Fibroblast of skin of back (primary cell): ENCODE measurements at regions not wholly inside any gene's neighbourhood (a gene's known extent, or its start where the extent isn't known, plus 50 kb on each side); places are given as distances from the start of the nearest gene placed in this dataset.

ENCODE experiments used
- DNase-seq: peaks from one replicate; pipeline ENCODE4 v3.0.0-alpha.2; 2013

GRCh38 chr22:48394787-48395186, 1432.9 kb downstream of the BRD1 start:
- DNase-seq, result no peak

- DNase-seq, result no peak
Measured at GRCh38 chr22:48393885-48394284, 1433.8 kb downstream of the BRD1 start.

GRCh38 chr22:48393041-48393370, 1434.7 kb downstream of the BRD1 start:
- DNase-seq, result no peak

GRCh38 chr22:48391820-48392219, 1435.9 kb downstream of the BRD1 start:
- no peak for DNase-seq

GRCh38 chr22:48391171-48391711, 1436.4 kb downstream of the BRD1 start:
- DNase-seq, result no peak

- DNase-seq, result no peak
Measured at GRCh38 chr22:48389916-48390315, 1437.8 kb downstream of the BRD1 start.

GRCh38 chr22:48382197-48382596, 1445.5 kb downstream of the BRD1 start:
- DNase-seq, result no peak

- DNase-seq, result no peak
Measured at GRCh38 chr22:48380016-48380665, 1447.5 kb downstream of the BRD1 start.

DNA sequence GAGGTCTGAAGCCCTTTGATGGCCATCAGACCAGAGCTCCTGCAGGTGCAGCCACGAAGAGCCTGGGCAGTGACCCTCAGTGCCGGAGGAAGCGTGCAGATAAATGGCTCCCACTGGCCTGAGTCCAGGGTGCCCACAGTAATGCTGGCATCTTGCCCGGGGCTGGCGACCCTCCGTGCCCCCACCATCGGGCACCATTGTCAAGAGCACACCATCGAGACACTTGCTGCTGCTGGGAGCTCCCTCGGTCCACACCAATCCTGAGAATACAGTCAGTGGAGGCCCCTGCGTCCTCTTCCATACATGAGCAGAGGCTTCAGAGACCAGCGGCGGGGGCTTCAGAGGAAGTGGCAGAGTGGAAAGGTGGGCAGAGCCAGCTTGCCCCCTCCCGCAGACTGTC, 1448.3 kb downstream of the BRD1 start:
- no peak for DNase-seq

DNA sequence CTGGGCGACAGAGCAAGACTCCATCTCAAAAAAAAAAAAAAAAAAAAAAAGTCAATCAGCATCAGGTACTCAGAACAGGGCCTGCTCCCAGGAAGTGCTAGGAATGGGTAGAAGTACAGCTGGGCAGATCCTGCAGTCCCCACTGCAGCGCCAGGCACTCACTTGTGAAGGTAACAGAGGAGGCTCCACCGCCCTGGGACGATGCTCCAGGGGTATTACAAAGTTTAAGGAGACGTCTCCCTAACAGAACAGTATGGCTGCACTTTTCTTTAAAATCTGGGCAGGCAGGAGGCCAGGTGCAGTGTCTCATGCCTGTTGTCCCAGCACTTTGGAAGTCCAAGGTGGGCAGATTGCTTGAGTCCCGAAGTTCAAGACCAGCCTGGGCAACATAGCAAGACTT, 1449.0 kb downstream of the BRD1 start:
- DNase-seq, result no peak

GRCh38 chr22:48376936-48377712, 1450.5 kb downstream of the BRD1 start:
- DNase-seq, result no peak

GRCh38 chr22:48376428-48376827, 1451.2 kb downstream of the BRD1 start:
- no peak for DNase-seq

DNA sequence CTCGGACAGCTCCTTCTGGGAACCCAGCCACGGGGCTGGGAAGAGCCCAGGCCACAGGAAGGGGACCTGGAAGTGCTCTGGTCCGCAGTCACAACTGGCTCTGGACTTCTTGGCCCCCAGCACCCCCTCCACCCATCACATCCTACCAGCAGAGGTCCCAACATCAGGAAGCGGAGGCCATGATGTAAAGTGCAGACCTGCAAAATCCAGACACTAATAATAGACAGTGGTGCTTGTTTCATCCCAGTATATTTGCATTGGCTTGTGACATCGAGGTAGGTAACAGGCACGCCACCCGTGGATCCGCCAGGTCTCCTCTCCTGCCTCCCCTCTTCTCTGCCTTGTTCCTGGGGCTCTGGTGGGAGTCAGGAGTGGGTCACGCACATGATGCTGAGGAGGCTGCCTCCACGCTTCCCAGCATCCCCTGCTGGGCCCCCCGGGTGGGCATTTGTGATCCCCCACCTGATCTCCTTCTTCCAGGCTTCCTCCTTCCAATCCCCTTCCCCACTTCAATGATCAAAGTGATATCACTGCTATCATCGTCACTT, 1454.0 kb downstream of the BRD1 start:
- no peak for DNase-seq

- DNase-seq, result no peak
Measured at GRCh38 chr22:48372390-48372789, 1455.3 kb downstream of the BRD1 start.

- DNase-seq, result no peak
Measured at GRCh38 chr22:48371391-48371790, 1456.3 kb downstream of the BRD1 start.

DNA sequence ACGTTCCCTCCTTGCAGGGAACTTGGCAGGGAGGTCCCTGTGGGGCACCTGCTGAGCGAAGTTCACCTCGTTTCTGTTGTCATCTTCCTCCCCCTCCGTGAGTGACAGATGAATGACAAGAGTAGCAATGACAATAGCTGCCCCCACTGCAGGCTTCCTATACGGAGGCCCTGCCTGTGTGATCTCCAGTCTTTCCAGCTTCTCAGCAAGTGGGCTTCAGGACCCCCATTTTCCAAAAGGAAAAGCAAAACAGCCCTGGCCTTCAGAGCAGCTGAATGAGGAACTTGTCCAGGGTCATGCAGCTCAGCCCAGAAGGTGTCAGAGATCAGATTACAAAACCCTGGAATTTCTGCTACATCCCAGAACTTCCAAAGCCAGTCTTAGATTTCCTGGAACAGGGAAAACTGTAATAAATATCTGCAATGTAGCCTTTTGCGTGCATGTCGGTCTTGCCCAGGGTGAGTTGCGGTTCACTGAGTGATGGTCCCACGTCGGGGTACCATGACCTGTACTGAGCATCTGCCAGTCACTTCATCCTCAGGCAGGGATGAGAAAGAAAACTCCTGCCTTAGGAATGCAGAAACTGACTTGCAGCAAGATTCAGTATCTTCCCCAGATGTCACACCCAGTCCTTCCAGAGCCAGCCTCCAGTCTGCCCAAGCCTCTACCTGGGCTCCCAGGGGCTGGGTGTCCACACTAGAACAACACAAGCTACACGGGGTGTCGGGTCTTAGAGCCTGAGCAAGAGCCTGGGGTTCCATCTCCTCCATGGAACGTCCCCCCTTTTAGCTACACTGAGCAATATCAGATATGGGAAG, 1457.0 kb downstream of the BRD1 start:
- DNase-seq, result no peak

DNA sequence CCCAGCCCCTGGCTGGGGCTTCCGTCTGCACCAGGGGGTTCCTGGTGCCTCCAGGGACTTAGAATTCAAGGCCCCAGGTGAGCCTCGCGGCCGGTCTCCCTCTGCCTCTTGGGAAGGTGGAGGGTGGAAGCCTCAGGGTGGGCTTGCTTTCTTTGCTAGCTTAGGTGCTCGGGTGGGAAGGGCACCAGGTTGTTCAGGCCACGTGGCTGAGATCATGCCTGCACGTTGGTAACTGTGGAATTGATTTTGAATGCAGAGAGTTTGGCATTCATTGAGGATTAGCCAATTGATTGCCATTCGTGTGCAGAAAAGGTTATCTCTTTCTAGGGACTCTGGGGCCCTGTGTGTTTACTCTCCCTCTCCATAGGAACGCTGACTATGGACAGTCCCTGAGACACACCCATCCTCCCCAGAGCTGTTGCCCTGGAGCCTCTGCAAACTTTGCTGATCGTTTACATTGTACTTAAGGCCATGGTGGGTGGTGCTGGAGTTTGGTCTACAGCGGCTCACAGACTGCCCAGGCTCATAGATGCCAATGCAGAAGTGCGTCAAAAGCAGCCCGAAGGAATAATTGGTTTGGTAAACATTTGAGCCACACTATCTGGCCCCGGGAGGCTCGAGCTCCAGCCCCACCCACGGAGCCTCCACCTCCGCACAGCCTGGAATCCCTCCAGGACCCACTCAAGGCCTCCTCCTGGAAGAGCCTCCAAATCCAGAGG, 1457.7 kb downstream of the BRD1 start:
- DNase-seq, result peak; percentile 46

GRCh38 chr22:48368975-48369525, 1458.6 kb downstream of the BRD1 start:
- no peak for DNase-seq

GRCh38 chr22:48367731-48368130, 1459.9 kb downstream of the BRD1 start:
- DNase-seq, result peak; percentile 8

- no peak for DNase-seq
Measured at GRCh38 chr22:48366591-48366990, 1461.1 kb downstream of the BRD1 start.

DNA sequence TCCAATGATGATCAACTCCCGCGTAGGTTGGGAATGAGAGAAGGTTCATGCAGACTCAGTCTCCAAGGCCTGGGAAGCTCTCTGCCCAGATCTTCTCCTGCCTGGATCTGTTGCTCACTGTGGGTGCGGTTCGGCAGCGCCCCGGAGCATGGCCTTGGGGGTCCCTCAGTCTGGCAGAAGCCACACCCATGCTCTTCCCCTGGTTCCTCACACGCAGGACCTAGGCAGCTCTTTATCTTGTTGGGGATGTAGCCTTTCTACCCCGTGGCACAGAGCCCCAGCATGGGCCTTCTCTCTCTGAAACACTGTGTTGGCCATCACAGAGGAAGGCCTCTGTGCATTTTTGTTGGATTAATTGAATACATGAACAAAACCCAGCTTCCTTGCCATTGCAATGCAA, 1461.6 kb downstream of the BRD1 start:
- no peak for DNase-seq

DNA sequence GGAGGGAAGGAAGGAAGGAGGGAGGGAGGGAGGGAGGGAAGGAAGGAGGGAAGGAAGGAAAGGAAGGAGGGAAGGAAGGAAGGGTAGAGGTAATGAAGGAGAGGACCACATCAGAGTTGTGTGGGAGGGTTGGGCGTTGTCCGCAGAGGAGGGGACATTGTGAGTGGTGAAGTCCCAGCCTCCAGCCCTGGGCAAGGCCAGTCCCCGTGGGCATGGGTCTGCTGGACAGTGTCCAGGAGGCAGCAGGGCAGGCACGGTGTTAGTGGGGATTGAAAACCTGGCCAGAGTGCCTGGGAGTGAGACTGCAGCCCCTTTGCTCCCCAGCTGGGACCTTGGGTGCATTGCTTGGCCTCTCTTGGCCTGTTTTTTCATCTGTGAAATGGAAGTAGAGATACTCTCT, 1462.3 kb downstream of the BRD1 start:
- DNase-seq, result no peak
